ENCODE measurements at regions not wholly inside any gene's neighbourhood (a gene's known extent, or its start where the extent isn't known, plus 50 kb on each side); places are given as distances from the start of the nearest gene placed in this dataset.

DNA sequence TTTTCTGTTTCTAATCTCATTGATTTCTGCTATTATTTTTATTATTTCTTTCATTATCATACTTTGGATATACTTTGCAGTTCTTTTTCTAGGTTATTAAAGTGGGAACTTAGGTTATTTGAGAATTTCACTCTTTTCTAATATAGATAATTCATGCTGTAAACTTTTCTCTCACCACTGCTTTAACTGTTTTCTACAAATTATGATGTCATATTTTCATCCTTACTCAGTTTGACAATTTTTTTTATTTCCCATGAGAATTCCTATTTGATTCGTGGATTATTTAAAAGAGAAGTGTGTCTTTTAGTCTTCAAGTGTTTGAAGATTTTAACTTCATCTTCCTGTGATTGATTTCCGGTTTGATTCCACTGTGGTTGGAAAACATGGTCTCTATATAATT, 336.8 kb upstream of the SALL1 start:
- no peak for TF ChIP-seq POLR2A (IDR thresholded peaks at IDR 0.05)
- TF ChIP-seq, protein P1, sequence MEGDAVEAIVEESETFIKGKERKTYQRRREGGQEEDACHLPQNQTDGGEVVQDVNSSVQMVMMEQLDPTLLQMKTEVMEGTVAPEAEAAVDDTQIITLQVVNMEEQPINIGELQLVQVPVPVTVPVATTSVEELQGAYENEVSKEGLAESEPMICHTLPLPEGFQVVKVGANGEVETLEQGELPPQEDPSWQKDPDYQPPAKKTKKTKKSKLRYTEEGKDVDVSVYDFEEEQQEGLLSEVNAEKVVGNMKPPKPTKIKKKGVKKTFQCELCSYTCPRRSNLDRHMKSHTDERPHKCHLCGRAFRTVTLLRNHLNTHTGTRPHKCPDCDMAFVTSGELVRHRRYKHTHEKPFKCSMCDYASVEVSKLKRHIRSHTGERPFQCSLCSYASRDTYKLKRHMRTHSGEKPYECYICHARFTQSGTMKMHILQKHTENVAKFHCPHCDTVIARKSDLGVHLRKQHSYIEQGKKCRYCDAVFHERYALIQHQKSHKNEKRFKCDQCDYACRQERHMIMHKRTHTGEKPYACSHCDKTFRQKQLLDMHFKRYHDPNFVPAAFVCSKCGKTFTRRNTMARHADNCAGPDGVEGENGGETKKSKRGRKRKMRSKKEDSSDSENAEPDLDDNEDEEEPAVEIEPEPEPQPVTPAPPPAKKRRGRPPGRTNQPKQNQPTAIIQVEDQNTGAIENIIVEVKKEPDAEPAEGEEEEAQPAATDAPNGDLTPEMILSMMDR (IDR thresholded peaks at IDR 0.05) = no peak

All from uterus (tissue), 2 donors.